ENCODE measurements at regions not wholly inside any gene's neighbourhood (a gene's known extent, or its start where the extent isn't known, plus 50 kb on each side); places are given as distances from the start of the nearest gene placed in this dataset.

- TF ChIP-seq TAF7 (optimal IDR thresholded peaks at IDR 0.05; ENCODE audit: borderline replicate concordance, low read depth, low read length) (no peak), TCF12 (IDR thresholded peaks at IDR 0.05; ENCODE audit: low read depth, low read length) (no peak), SIN3A (conservative IDR thresholded peaks at IDR 0.05 in 1 of 2, IDR thresholded peaks at IDR 0.05 in 1 of 2; ENCODE audit: low read depth in 1 of 2, low read length in 2 of 2) (no peak), EZH2 (IDR thresholded peaks at IDR 0.05; ENCODE audit: low read depth, low read length, severe bottlenecking) (no peak), RAD21 (IDR thresholded peaks at IDR 0.05 in 1 of 2, conservative IDR thresholded peaks at IDR 0.05 in 1 of 2; ENCODE audit: low read depth in 2 of 2, low read length in 2 of 2) (no peak), ZNF274 (IDR thresholded peaks at IDR 0.05; ENCODE audit: borderline replicate concordance, extremely low read depth, low read length) (no peak), CEBPB (IDR thresholded peaks at IDR 0.05; ENCODE audit: low read depth, low read length) (no peak)
Measured at GRCh38 chr5:38643616-38644015, 87.2 kb upstream of the LIFR start (continued).

Data from H1 (cell line).